RCC 7860 (cell line): ENCODE measurements at regions not wholly inside any gene's neighbourhood (a gene's known extent, or its start where the extent isn't known, plus 50 kb on each side); places are given as distances from the start of the nearest gene placed in this dataset.

ENCODE experiments used
- DNase-seq: peaks from one replicate; pipeline ENCODE4 v3.0.0-alpha.2; 2015; ENCODE audit warnings: low spot score
- FAIRE-seq: peaks from 2 replicates; lab custom pipeline; 2012; peaks lifted over from hg19 to GRCh38; lab: Jason Lieb, UNC

- FAIRE-seq (no peak), DNase-seq (no peak)
Measured at GRCh38 chr15:23514484-23514883, 51.0 kb upstream of the MKRN3 start.

GRCh38 chr15:23506762-23507161 is 58.7 kb upstream of the MKRN3 start:
- FAIRE-seq: no peak
- DNase-seq: no peak

- DNase-seq (no peak), FAIRE-seq (no peak)
Measured at GRCh38 chr15:23503980-23504379, 56.9 kb upstream of the GOLGA6L2 start.

GRCh38 chr15:23503576-23503975 is 56.5 kb upstream of the GOLGA6L2 start:
- FAIRE-seq (no peak), DNase-seq (no peak)

GRCh38 chr15:23497710-23498111 is 50.7 kb upstream of the GOLGA6L2 start:
- FAIRE-seq: peak; percentile 24
- no peak for DNase-seq
